Hepatocyte (in vitro differentiated cells): ENCODE measurements at regions not wholly inside any gene's neighbourhood (a gene's known extent, or its start where the extent isn't known, plus 50 kb on each side); places are given as distances from the start of the nearest gene placed in this dataset.

Source experiments
- DNase-seq: peaks from one replicate; pipeline ENCODE4 v3.0.0-alpha.2; 2016; ENCODE audit warnings: low spot score
- H2AFZ ChIP-seq: fragments of 200-600 bp; sonication (generic); 2 replicates; pipeline ENCODE4 v1.6.0; 2016; ENCODE audit warnings: antibody characterized with exemption, mild to moderate bottlenecking
- H3K27ac ChIP-seq: fragments of 200-600 bp; sonication (generic); 2 replicates; pipeline ENCODE4 v1.5.1; 2016; ENCODE audit warnings: mild to moderate bottlenecking
- H3K27me3 ChIP-seq: fragments of 200-600 bp; sonication (generic); 2 replicates; pipeline ENCODE4 v1.6.1; 2016
- H3K36me3 ChIP-seq: fragments of 200-600 bp; sonication (generic); replicated peaks from 2 replicates; pipeline ENCODE4 v1.5.1; 2016; ENCODE audit warnings: low read depth; ENCODE audit not compliant: insufficient read depth
- H3K4me1 ChIP-seq: fragments of 200-600 bp; sonication (generic); 2 replicates; pipeline ENCODE4 v1.5.1; 2016; ENCODE audit warnings: mild to moderate bottlenecking, moderate library complexity; ENCODE audit not compliant: insufficient read depth
- H3K4me2 ChIP-seq: fragments of 200-600 bp; sonication (generic); 2 replicates; pipeline ENCODE4 v1.6.0; 2016
- H3K4me3 ChIP-seq: fragments of 200-600 bp; sonication (generic); 2 replicates; pipeline ENCODE4 v1.5.1; 2016; ENCODE audit warnings: mild to moderate bottlenecking
- H3K79me2 ChIP-seq: fragments of 200-600 bp; sonication (generic); 2 replicates; pipeline ENCODE4 v1.6.0; 2017; ENCODE audit warnings: mild to moderate bottlenecking
- H3K9me2 ChIP-seq: fragments of 200-600 bp; sonication (generic); replicated peaks from 2 replicates; pipeline ENCODE4 v1.6.0; 2017; ENCODE audit warnings: mild to moderate bottlenecking; ENCODE audit not compliant: insufficient read depth
- H3K9me3 ChIP-seq: fragments of 200-600 bp; sonication (generic); 2 replicates; pipeline ENCODE4 v1.5.1; 2016; ENCODE audit warnings: low read depth, mild to moderate bottlenecking
- H4K20me1 ChIP-seq: fragments of 200-600 bp; sonication (generic); 2 replicates; pipeline ENCODE4 v1.6.0; 2016; ENCODE audit warnings: mild to moderate bottlenecking; ENCODE audit not compliant: insufficient read depth, poor library complexity, severe bottlenecking
- CTCF ChIP-seq: fragments of 200-600 bp; sonication (generic); IDR thresholded peaks from 2 replicates; pipeline ENCODE4 v1.5.1; 2016; ENCODE audit warnings: antibody characterized with exemption, mild to moderate bottlenecking; ENCODE audit not compliant: poor library complexity
- EZH2 ChIP-seq: fragments of 200-600 bp; sonication (generic); IDR thresholded peaks from 2 replicates; pipeline ENCODE4 v1.6.1; 2016; ENCODE audit warnings: antibody characterized with exemption, mild to moderate bottlenecking, borderline replicate concordance
- EZH2phosphoT487 ChIP-seq: fragments of 200-600 bp; sonication (generic); IDR thresholded peaks from one replicate; pipeline ENCODE4 v1.6.1; 2018; ENCODE audit warnings: antibody characterized with exemption, mild to moderate bottlenecking, low read depth, moderate library complexity; ENCODE audit not compliant: unreplicated experiment, severe bottlenecking
- WGBS: methylation state at CpG from one replicate; pipeline ENCODE4 v1.1.6; 2016; ENCODE audit warnings: low lambda C conversion rate; ENCODE audit errors: missing lambda C conversion rate; 5-methylcytosine and 5-hydroxymethylcytosine counted together

GRCh38 chr7:130909161-130909836, 175.3 kb upstream of the KLF14 start:
- Histone ChIP-seq H3K9me3 (no peaks in the 10 kb centered on the region), H3K27ac (no peak overlapping the region), H3K36me3 (no peaks in the 10 kb centered on the region), H2AFZ (no peak overlapping the region), H3K9me2 (no peaks in the 10 kb centered on the region), H3K4me2 (no peak overlapping the region), H3K4me3 (no peak overlapping the region), H3K79me2 (peaks cover 22% of the 10 kb centered on the region), H4K20me1 (no peaks in the 10 kb centered on the region), H3K27me3 (no peaks in the 10 kb centered on the region), H3K4me1 (peaks cover 13% of the 10 kb centered on the region)
- 95% methylated on average over 14 of the region's 14 CpGs for WGBS
- TF ChIP-seq EZH2phosphoT487 (no peak), EZH2 (no peak), CTCF (no peak)
- no peak for DNase-seq

- Histone ChIP-seq H4K20me1 (no peaks in the 10 kb centered on the region), H3K4me2 (no peak overlapping the region), H3K4me3 (no peak overlapping the region), H3K79me2 (peaks cover 22% of the 10 kb centered on the region), H3K36me3 (no peaks in the 10 kb centered on the region), H3K27me3 (no peaks in the 10 kb centered on the region), H3K9me2 (no peaks in the 10 kb centered on the region), H3K4me1 (peaks cover 10% of the 10 kb centered on the region), H2AFZ (no peak overlapping the region), H3K27ac (no peak overlapping the region), H3K9me3 (no peaks in the 10 kb centered on the region)
- WGBS: 89% methylated on average over 9 of the region's 9 CpGs
- DNase-seq: no peak
- TF ChIP-seq EZH2 (no peak), CTCF (no peak), EZH2phosphoT487 (no peak)
These were observed 176.1 kb upstream of the KLF14 start for GRCh38 chr7:130909881-130910672.

GRCh38 chr7:130910949-130911944, 177.2 kb upstream of the KLF14 start:
- peaks cover 22% of the 10 kb centered on the region for H3K79me2 ChIP-seq
- DNase-seq: no peak
- no peaks in the 10 kb centered on the region for H3K36me3 ChIP-seq
- H3K9me3 ChIP-seq: no peaks in the 10 kb centered on the region
- no peaks in the 10 kb centered on the region for H4K20me1 ChIP-seq
- peak overlapping the region; percentile 66 for H3K4me2 ChIP-seq
- H3K27ac ChIP-seq: peak overlapping the region; percentile 82
- no peak overlapping the region for H2AFZ ChIP-seq
- TF ChIP-seq EZH2phosphoT487 (no peak), EZH2 (no peak), CTCF (no peak)
- H3K4me1 ChIP-seq: peaks cover 20% of the 10 kb centered on the region
- H3K9me2 ChIP-seq: no peaks in the 10 kb centered on the region
- H3K4me3 ChIP-seq: no peak overlapping the region
- WGBS: 68% methylated on average over 7 of the region's 7 CpGs
- no peaks in the 10 kb centered on the region for H3K27me3 ChIP-seq
